Colonic mucosa (tissue), 4 donors: ENCODE measurements at regions not wholly inside any gene's neighbourhood (a gene's known extent, or its start where the extent isn't known, plus 50 kb on each side); places are given as distances from the start of the nearest gene placed in this dataset.

Experiments used
- DNase-seq: peaks from one replicate; pipeline ENCODE4 v3.0.0-alpha.2; 2020
- H3K27ac ChIP-seq: fragments of 200-600 bp; one replicate; pipeline ENCODE4 v1.8.0; 2021
- H3K27me3 ChIP-seq: fragments of 200-600 bp; one replicate; pipeline ENCODE4 v1.8.0; 2021
- H3K36me3 ChIP-seq: fragments of 200-600 bp; one replicate; pipeline ENCODE4 v1.8.0; 2021
- H3K4me1 ChIP-seq: fragments of 200-600 bp; one replicate; pipeline ENCODE4 v1.8.0; 2021; ENCODE audit warnings: mild to moderate bottlenecking
- H3K4me3 ChIP-seq: fragments of 200-600 bp; one replicate; pipeline ENCODE4 v1.8.0; 2021
- H3K9ac ChIP-seq, 2 donors: one replicate each; pipeline ENCODE4 v1.7.0; 2013; ENCODE audit warnings: control low read depth in 2 of 2, low read depth in 2 of 2, low read length in 2 of 2
- H3K9me3 ChIP-seq: fragments of 200-600 bp; one replicate; pipeline ENCODE4 v1.8.0; 2021
- CTCF ChIP-seq: fragments of 200-600 bp; IDR thresholded peaks from one replicate; pipeline ENCODE4 v1.8.0; 2022; ENCODE audit warnings: antibody characterized with exemption, mild to moderate bottlenecking
- intact Hi-C: fragments of 100-400 bp; cut with DNase I; formaldehyde crosslinking; loops from one replicate; pipeline ENCODE4 v1.14.1; 2022
- donor health status: healthy.
- donor health status: DM: no; HTN: no; CAD: no.
- donor health status: DM: no; HTN: no; CAD: no.

DNA sequence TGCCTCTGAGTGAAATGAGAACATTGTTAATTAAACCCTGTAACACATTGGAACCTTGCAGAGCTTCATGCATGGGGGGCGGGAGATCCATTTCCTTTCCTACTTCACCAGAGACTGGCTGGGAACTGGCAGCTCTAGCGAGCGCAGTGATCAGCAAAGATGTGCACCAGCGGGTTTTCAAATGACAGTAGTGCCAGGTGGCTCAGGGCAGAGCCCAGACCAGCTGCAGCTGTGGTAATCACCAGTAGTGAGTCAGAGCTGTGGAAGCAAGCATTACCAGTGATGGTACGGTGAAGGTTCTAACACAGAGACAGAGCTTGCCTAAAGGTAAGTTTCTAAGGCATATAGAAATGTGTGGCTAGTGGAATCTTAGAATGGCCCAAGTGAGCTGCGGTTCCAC is 1009.7 kb upstream of the CELF2 start:
- no peaks in the 10 kb centered on the region for H3K27me3 ChIP-seq
- no peaks in the 10 kb centered on the region for H3K9me3 ChIP-seq
- H3K9ac ChIP-seq, result no peak overlapping the region
- no peak overlapping the region for H3K4me3 ChIP-seq
- H3K36me3 ChIP-seq, result no peaks in the 10 kb centered on the region
- no peaks in the 10 kb centered on the region for H3K4me1 ChIP-seq
- intact Hi-C loops, result no loop called here
- no peak overlapping the region for H3K27ac ChIP-seq
- no peak for DNase-seq
- no peak for TF ChIP-seq CTCF

DNA sequence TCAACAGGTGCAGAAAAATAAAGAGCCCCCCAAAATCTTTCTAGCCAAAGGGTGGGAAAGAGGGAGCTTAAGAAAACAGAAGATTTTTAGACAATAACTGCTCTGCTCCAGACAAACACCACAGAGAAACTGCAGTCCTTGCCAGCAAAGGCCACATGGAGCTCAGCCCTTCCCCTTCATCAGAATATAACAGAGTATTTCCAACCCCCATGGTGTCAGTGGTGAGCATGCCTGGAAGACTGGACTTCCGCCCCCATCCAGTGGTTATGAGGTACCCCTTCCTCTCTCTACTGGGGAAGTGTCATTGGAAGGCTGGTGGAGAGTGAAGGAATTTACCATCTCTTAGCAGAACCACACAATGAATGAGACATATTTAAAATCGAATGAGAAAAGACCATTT is 1007.3 kb upstream of the CELF2 start:
- H3K27ac ChIP-seq, result no peak overlapping the region
- no peaks in the 10 kb centered on the region for H3K36me3 ChIP-seq
- no peak overlapping the region for H3K9ac ChIP-seq
- H3K9me3 ChIP-seq, result no peaks in the 10 kb centered on the region
- no peaks in the 10 kb centered on the region for H3K27me3 ChIP-seq
- TF ChIP-seq CTCF, result no peak
- H3K4me1 ChIP-seq, result no peaks in the 10 kb centered on the region
- no peak for DNase-seq
- H3K4me3 ChIP-seq, result no peak overlapping the region
- intact Hi-C loops, result no loop called here

DNA sequence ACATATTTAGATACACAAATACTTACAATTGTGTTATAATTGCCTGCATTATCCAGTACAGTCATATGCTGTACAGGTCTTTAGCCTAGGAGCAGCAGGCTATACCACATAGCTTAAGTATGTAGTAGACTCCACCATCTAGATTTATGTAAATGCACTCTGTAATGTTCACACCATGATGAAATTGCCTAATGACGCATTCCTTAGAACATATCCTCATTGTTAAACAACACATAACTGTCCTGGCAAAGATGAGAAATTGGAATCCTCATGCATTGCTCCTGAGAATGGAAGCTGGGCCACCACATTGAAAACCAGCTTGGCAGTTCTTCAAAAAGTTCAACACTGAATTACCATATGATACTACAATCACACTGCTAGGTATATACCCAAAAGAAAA is 1002.8 kb upstream of the CELF2 start:
- H3K27ac ChIP-seq, result no peak overlapping the region
- no peaks in the 10 kb centered on the region for H3K4me1 ChIP-seq
- no peak for TF ChIP-seq CTCF
- H3K36me3 ChIP-seq, result no peaks in the 10 kb centered on the region
- no peak overlapping the region for H3K9ac ChIP-seq
- no peaks in the 10 kb centered on the region for H3K9me3 ChIP-seq
- no peaks in the 10 kb centered on the region for H3K27me3 ChIP-seq
- intact Hi-C loops, result no loop called here
- no peak overlapping the region for H3K4me3 ChIP-seq
- DNase-seq, result no peak

DNA sequence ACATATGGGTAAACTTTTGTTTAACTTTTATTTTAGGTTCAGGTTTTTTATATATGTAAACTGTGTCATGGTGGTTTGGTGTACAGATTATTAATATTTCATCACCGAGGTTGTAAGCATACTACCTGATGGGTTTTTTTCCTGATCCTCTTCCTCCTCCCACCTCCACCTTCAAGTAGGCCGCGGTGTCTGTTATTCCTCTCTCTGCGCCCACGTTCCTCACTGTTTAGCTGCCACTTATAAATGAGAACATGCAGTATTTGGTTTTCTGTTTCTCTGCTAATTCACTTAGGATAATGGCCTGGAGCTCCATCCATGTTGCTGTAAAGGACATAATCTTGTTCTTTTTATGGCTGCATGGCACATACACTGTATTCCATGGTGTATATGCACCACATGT is 1000.0 kb upstream of the CELF2 start:
- TF ChIP-seq CTCF, result no peak
- no peak overlapping the region for H3K9ac ChIP-seq
- no peak for DNase-seq
- no peak overlapping the region for H3K4me3 ChIP-seq
- no peaks in the 10 kb centered on the region for H3K4me1 ChIP-seq
- no peak overlapping the region for H3K27ac ChIP-seq
- intact Hi-C loops, result no loop called here
- no peaks in the 10 kb centered on the region for H3K27me3 ChIP-seq
- H3K36me3 ChIP-seq, result no peaks in the 10 kb centered on the region
- H3K9me3 ChIP-seq, result no peaks in the 10 kb centered on the region

GRCh38 chr10:10020945-10021344 is 996.7 kb upstream of the CELF2 start:
- intact Hi-C loops, result no loop called here

More at GRCh38 chr10:10020945-10021344, 996.7 kb upstream of the CELF2 start:
- Histone ChIP-seq H3K4me3 (no peak overlapping the region), H3K27me3 (no peaks in the 10 kb centered on the region), H3K4me1 (no peaks in the 10 kb centered on the region), H3K9me3 (no peaks in the 10 kb centered on the region), H3K27ac (no peak overlapping the region), H3K36me3 (no peaks in the 10 kb centered on the region), H3K9ac (no peak overlapping the region)
- no peak for TF ChIP-seq CTCF
- DNase-seq, result no peak
